ENCODE measurements at regions not wholly inside any gene's neighbourhood (a gene's known extent, or its start where the extent isn't known, plus 50 kb on each side); places are given as distances from the start of the nearest gene placed in this dataset.

- TF ChIP-seq POLR2A (IDR thresholded peaks at IDR 0.05; ENCODE audit: low read depth, low read length) (no peak), CTCF (IDR thresholded peaks at IDR 0.05 in 2 of 3, conservative IDR thresholded peaks at IDR 0.05 in 1 of 3; ENCODE audit: control insufficient read depth in 2 of 3, extremely low read depth in 1 of 3, insufficient read depth in 1 of 3, low read depth in 3 of 3, low read length in 3 of 3) (no peak), CHD1 (IDR thresholded peaks at IDR 0.05; ENCODE audit: low read depth, low read length) (no peak), ZNF274 (IDR thresholded peaks at IDR 0.05; ENCODE audit: insufficient read depth, insufficient read length) (no peak), POLR2AphosphoS5 (IDR thresholded peaks at IDR 0.05; ENCODE audit: low read length) (no peak), TAF1 (IDR thresholded peaks at IDR 0.05; ENCODE audit: borderline replicate concordance, low read depth, low read length) (no peak), FOXM1 (IDR thresholded peaks at IDR 0.05; ENCODE audit: low read depth, low read length) (no peak), TCF7 (IDR thresholded peaks at IDR 0.05; ENCODE audit: borderline replicate concordance) (no peak)
Observed at GRCh38 chr16:20216591-20217217, 110.6 kb downstream of the GP2 start.

All from GM12878 (cell line).